ENCODE measurements at regions not wholly inside any gene's neighbourhood (a gene's known extent, or its start where the extent isn't known, plus 50 kb on each side); places are given as distances from the start of the nearest gene placed in this dataset.

GRCh38 chr14:104291123-104292000 lies 153.0 kb downstream of the KIF26A start:
- no peak overlapping the region for H3K27ac ChIP-seq (ENCODE audit: low read depth, low read length, poor library complexity, severe bottlenecking)
- ChIA-PET POLR2A (ENCODE audit: low non-redundant PET) (no interaction called here), CTCF (no interaction called here)
- no peak for DNase-seq (ENCODE audit: low spot score)
- intact Hi-C loops (cut with micrococcal nuclease; ENCODE audit: unreplicated experiment) = no loop called here
- TF ChIP-seq EZH2 (IDR thresholded peaks at IDR 0.05; ENCODE audit: borderline replicate concordance, low read depth, low read length, poor library complexity, severe bottlenecking) (no peak), CTCF (conservative IDR thresholded peaks at IDR 0.05; ENCODE audit: low read depth, low read length) (no peak)
- no peaks in the 10 kb centered on the region for H3K36me3 ChIP-seq (ENCODE audit: insufficient read depth, low read length, poor library complexity, severe bottlenecking)
- no peaks in the 10 kb centered on the region for H3K9me3 ChIP-seq (ENCODE audit: low read depth, low read length, poor library complexity, severe bottlenecking)
- BruUV-seq (replicated peaks) = no TSS peak
- no peak overlapping the region for H3K4me3 ChIP-seq (ENCODE audit: low read depth, low read length, poor library complexity, severe bottlenecking)
- H3K4me1 ChIP-seq (ENCODE audit: insufficient read depth, low read length, poor library complexity, severe bottlenecking) = peaks cover 33% of the 10 kb centered on the region
- no peaks in the 10 kb centered on the region for H3K27me3 ChIP-seq (replicated peaks; ENCODE audit: insufficient read depth, low read depth, low read length, poor library complexity)

GRCh38 chr14:104292084-104292970 lies 153.9 kb downstream of the KIF26A start:
- BruUV-seq (replicated peaks) = no TSS peak
- CTCF ChIA-PET = no interaction called here
- intact Hi-C loops (cut with micrococcal nuclease; ENCODE audit: unreplicated experiment) = no loop called here
- POLR2A ChIA-PET (ENCODE audit: low non-redundant PET) = no interaction called here
- H3K9me3 ChIP-seq (ENCODE audit: low read depth, low read length, poor library complexity, severe bottlenecking) = no peaks in the 10 kb centered on the region
- H3K27ac ChIP-seq (ENCODE audit: low read depth, low read length, poor library complexity, severe bottlenecking) = no peak overlapping the region
- no peak overlapping the region for H3K4me3 ChIP-seq (ENCODE audit: low read depth, low read length, poor library complexity, severe bottlenecking)
- no peaks in the 10 kb centered on the region for H3K36me3 ChIP-seq (ENCODE audit: insufficient read depth, low read length, poor library complexity, severe bottlenecking)
- H3K27me3 ChIP-seq (replicated peaks; ENCODE audit: insufficient read depth, low read depth, low read length, poor library complexity) = no peaks in the 10 kb centered on the region
- no peak for DNase-seq (ENCODE audit: low spot score)
- no peak for TF ChIP-seq CTCF (conservative IDR thresholded peaks at IDR 0.05; ENCODE audit: low read depth, low read length)
- TF ChIP-seq EZH2 (IDR thresholded peaks at IDR 0.05; ENCODE audit: borderline replicate concordance, low read depth, low read length, poor library complexity, severe bottlenecking) = no peak
- H3K4me1 ChIP-seq (ENCODE audit: insufficient read depth, low read length, poor library complexity, severe bottlenecking) = peaks cover 42% of the 10 kb centered on the region

GRCh38 chr14:104293231-104293841 lies 154.9 kb downstream of the KIF26A start:
- intact Hi-C loops (cut with micrococcal nuclease; ENCODE audit: unreplicated experiment) = no loop called here
- H3K4me3 ChIP-seq (ENCODE audit: low read depth, low read length, poor library complexity, severe bottlenecking) = no peak overlapping the region
- no peaks in the 10 kb centered on the region for H3K27me3 ChIP-seq (replicated peaks; ENCODE audit: insufficient read depth, low read depth, low read length, poor library complexity)
- H3K36me3 ChIP-seq (ENCODE audit: insufficient read depth, low read length, poor library complexity, severe bottlenecking) = no peaks in the 10 kb centered on the region
- BruUV-seq (replicated peaks) = no TSS peak
- DNase-seq (ENCODE audit: low spot score) = no peak
- peaks cover 44% of the 10 kb centered on the region for H3K4me1 ChIP-seq (ENCODE audit: insufficient read depth, low read length, poor library complexity, severe bottlenecking)
- TF ChIP-seq EZH2 (IDR thresholded peaks at IDR 0.05; ENCODE audit: borderline replicate concordance, low read depth, low read length, poor library complexity, severe bottlenecking) (no peak), CTCF (conservative IDR thresholded peaks at IDR 0.05; ENCODE audit: low read depth, low read length) (no peak)
- ChIA-PET POLR2A (ENCODE audit: low non-redundant PET) (no interaction called here), CTCF (no interaction called here)
- no peaks in the 10 kb centered on the region for H3K9me3 ChIP-seq (ENCODE audit: low read depth, low read length, poor library complexity, severe bottlenecking)
- no peak overlapping the region for H3K27ac ChIP-seq (ENCODE audit: low read depth, low read length, poor library complexity, severe bottlenecking)
